GM20000 (cell line): ENCODE measurements at regions not wholly inside any gene's neighbourhood (a gene's known extent, or its start where the extent isn't known, plus 50 kb on each side); places are given as distances from the start of the nearest gene placed in this dataset.

Experiments
- DNase-seq: peaks from one replicate; pipeline ENCODE4 v3.0.0; 2012; ENCODE audit warnings: low spot score
- TF ChIP-seq, protein P1 (sequence below): IDR thresholded peaks from 2 replicates; pipeline ENCODE4 v1.5.1; 2012; ENCODE audit warnings: mild to moderate bottlenecking, control low read depth; ENCODE audit errors: extremely low read depth, missing control alignments

DNA sequence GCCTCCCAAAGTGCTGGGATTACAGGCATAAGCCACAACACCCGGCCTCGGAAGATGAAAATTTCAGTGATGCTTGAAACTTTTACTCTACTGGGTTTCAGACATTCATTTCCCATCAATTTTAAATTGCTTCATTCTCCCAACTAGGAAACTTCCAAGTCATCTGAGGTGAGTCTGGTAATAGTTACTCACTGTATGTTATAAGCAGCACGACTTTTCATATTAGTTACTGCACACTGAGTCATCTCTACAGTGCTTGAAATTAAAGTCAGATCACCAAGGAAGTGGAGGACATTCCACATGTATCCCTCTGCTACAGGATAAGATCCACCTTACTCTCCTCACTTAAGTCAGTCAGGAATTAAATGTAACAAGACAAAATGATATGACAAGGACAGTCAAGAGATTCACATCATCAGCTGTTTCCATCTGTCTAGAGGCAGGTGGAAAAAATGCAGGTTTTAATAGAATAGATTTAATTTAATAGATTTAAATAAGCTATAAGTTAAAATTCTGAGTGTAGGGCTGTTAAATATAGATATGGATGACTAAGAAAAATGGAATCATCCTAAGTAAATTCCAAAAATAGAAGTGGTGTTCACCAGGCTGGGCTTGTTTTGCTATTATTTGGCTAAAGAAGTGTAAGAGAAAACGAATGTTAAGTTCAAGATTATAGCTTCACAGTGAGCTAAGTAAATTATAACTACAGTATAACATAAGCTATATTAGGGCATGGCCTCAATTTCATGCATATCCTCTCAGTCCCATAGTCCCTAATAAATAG lies 104.4 kb downstream of the TMCO5A start:
- no peak for DNase-seq
- TF ChIP-seq, protein P1, sequence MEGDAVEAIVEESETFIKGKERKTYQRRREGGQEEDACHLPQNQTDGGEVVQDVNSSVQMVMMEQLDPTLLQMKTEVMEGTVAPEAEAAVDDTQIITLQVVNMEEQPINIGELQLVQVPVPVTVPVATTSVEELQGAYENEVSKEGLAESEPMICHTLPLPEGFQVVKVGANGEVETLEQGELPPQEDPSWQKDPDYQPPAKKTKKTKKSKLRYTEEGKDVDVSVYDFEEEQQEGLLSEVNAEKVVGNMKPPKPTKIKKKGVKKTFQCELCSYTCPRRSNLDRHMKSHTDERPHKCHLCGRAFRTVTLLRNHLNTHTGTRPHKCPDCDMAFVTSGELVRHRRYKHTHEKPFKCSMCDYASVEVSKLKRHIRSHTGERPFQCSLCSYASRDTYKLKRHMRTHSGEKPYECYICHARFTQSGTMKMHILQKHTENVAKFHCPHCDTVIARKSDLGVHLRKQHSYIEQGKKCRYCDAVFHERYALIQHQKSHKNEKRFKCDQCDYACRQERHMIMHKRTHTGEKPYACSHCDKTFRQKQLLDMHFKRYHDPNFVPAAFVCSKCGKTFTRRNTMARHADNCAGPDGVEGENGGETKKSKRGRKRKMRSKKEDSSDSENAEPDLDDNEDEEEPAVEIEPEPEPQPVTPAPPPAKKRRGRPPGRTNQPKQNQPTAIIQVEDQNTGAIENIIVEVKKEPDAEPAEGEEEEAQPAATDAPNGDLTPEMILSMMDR = no peak

DNA sequence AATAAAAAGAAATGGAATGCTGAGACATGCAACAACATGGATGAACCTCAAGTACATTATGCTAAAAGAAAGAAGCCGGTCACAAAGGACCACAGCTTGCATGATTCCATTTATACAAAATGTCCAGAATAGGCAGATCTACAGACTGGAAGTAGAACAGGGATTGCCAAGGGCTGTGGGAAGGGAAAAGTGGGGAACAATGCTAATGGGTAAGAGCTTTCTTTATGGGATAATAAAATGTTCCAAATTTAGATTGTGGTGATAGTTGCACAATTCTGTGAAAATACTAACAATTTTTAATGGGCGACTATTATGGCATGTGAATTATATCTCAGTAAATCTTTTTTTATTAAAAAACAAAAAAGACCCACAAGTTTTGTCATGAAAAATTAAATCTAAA lies 106.2 kb downstream of the TMCO5A start:
- DNase-seq = no peak
- TF ChIP-seq, protein P1 = no peak

DNA sequence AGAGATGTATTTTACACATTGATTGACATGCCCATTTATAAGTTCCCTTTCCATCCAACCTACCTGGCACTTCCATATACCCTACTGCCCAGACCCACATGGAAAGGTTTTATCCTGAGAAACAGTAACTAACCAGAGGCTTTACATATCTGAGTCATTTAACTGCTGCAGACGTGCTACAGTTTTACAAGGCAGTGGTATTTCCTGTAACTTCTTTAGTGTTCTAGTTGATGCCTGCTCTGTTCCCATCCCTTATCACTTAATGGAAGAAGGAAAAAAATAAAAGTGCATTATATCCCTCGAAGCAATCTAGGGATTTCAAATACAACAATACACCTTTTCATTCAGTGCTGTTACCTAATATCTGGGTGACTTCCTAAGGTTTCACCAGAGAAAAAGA lies 107.1 kb downstream of the TMCO5A start:
- DNase-seq = no peak
- TF ChIP-seq, protein P1 = no peak

DNA sequence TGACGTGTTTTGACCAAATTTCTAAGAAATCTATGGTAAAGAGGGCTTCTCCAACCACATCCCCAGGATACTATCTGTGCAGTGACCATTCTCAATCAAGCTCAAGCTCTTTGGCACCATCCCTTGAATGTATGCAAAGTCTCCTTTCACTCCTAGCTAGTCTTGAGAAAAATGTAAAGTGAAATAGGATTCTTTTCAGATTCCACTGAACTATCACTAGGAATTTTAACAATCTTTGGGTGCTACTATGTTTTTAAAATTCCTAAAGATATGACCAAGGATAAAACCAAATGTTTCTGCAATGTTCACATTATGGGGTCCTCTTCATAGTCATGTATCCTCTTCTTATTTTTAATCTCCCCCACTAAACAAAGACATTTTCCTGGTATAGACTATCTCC lies 107.8 kb downstream of the TMCO5A start:
- no peak for DNase-seq
- TF ChIP-seq, protein P1 = no peak

DNA sequence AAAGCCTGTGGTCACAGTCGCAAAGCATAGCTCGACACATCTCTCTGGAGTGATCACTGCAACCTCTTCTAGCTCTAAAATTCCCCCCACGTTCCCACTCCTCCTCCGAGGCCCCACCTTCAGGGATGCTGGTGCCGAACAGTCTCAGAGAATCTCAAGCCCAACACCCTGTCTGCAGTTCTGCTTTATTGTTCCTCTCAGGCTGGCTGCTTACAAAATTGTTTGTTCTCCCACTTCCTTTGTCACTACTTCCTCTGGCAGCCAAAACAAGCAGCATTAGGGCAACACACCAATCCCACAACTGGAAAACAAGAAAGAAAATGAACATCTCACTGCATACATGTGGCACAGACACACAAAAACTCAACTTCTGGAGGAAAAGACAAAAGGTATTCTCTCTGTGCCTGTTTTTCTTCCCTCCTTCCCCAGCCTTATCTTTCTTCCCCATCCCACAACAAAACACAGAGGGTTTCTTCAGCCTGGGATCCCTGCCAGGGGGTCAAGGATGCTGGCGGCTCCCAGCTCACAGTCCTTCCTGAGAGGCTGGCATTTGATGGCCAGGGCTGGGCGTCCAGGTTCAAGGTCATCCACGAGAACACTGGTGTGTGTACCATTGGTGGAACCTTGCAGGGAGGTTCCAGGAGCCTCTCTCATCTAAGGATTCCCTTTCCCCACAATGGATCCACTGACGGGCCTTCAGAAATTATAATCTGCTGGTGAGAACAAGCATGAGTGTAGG lies 108.4 kb downstream of the TMCO5A start:
- DNase-seq = no peak
- TF ChIP-seq, protein P1 = no peak

DNA sequence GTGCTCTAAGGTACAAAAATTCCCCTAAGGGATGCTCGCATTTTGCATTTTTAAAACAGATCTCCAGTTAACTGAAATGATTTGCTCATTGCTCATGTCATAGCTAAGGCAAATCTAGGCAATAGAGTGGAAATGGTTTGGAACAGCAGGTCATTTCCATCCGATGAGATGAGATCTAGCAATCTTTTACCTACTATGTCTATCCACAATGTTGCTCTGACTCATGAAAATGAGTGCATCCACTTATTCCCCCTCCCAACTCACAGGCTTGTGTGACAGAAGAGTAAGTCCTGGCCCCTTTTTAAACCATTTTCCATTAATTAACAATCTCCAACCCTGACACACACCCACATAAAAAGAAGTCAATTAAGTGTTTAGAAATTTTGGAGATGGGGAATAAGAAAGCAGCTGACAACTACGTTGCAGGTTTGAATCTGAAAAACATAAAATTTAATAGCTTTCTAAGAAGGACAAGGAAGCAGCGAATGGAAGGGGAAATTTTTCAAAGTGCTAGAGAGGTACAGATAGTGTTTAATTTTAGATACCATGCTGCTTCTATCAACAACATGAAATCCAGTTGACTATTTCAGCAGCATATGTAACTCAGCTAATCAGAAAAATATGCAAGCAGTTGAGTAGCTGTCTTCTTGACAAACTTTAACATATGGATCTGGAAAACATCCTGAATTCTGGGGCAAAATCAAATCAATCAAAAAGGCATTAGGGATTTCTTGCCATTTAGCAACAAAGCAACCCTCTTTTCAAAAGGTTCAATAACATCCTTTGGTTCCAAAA lies 112.0 kb downstream of the TMCO5A start:
- no peak for DNase-seq

More for the DNA sequence above, 112.0 kb downstream of the TMCO5A start:
- TF ChIP-seq, protein P1 = no peak
